ENCODE measurements at regions not wholly inside any gene's neighbourhood (a gene's known extent, or its start where the extent isn't known, plus 50 kb on each side); places are given as distances from the start of the nearest gene placed in this dataset.

GRCh38 chr1:239719642-239720258 lies 333.4 kb downstream of the CHRM3 start:
- no peaks in the 10 kb centered on the region for H3K36me3 ChIP-seq
- no peaks in the 10 kb centered on the region for H3K9me3 ChIP-seq (replicated peaks)
- no peak overlapping the region for H3K4me3 ChIP-seq
- no peak overlapping the region for H3K27ac ChIP-seq
- no peaks in the 10 kb centered on the region for H3K27me3 ChIP-seq (replicated peaks)
- H3K4me1 ChIP-seq (replicated peaks), result no peaks in the 10 kb centered on the region
- DNase-seq (ENCODE audit: low read depth in 1 of 2, low spot score in 2 of 2), result no peak

GRCh38 chr1:239722035-239722434 lies 335.7 kb downstream of the CHRM3 start:
- no peak overlapping the region for H3K27ac ChIP-seq
- no peaks in the 10 kb centered on the region for H3K9me3 ChIP-seq (replicated peaks)
- H3K4me3 ChIP-seq, result no peak overlapping the region
- H3K27me3 ChIP-seq (replicated peaks), result no peaks in the 10 kb centered on the region
- DNase-seq (ENCODE audit: low read depth in 1 of 2, low spot score in 2 of 2), result no peak
- H3K4me1 ChIP-seq (replicated peaks), result no peaks in the 10 kb centered on the region
- H3K36me3 ChIP-seq, result no peaks in the 10 kb centered on the region

- H3K36me3 ChIP-seq, result no peaks in the 10 kb centered on the region
- H3K4me3 ChIP-seq, result no peak overlapping the region
- H3K27ac ChIP-seq, result no peak overlapping the region
- no peaks in the 10 kb centered on the region for H3K4me1 ChIP-seq (replicated peaks)
- no peaks in the 10 kb centered on the region for H3K9me3 ChIP-seq (replicated peaks)
- H3K27me3 ChIP-seq (replicated peaks), result no peaks in the 10 kb centered on the region
- DNase-seq (ENCODE audit: low read depth in 1 of 2, low spot score in 2 of 2), result no peak
Measured at GRCh38 chr1:239723776-239724367, 337.5 kb downstream of the CHRM3 start.

- DNase-seq (ENCODE audit: low read depth in 1 of 2, low spot score in 2 of 2), result no peak
- Histone ChIP-seq H3K27me3 (replicated peaks) (no peaks in the 10 kb centered on the region), H3K9me3 (replicated peaks) (no peaks in the 10 kb centered on the region), H3K27ac (no peak overlapping the region), H3K4me3 (no peak overlapping the region), H3K4me1 (replicated peaks) (no peaks in the 10 kb centered on the region), H3K36me3 (no peaks in the 10 kb centered on the region)
Measured at GRCh38 chr1:239725371-239725770, 339.0 kb downstream of the CHRM3 start.

GRCh38 chr1:239725933-239726332 lies 339.6 kb downstream of the CHRM3 start:
- Histone ChIP-seq H3K4me1 (replicated peaks) (no peaks in the 10 kb centered on the region), H3K27ac (no peak overlapping the region), H3K27me3 (replicated peaks) (no peaks in the 10 kb centered on the region), H3K36me3 (no peaks in the 10 kb centered on the region), H3K9me3 (replicated peaks) (no peaks in the 10 kb centered on the region), H3K4me3 (no peak overlapping the region)
- DNase-seq (ENCODE audit: low read depth in 1 of 2, low spot score in 2 of 2), result no peak

- H3K27me3 ChIP-seq (replicated peaks), result no peaks in the 10 kb centered on the region
- no peaks in the 10 kb centered on the region for H3K9me3 ChIP-seq (replicated peaks)
- no peaks in the 10 kb centered on the region for H3K36me3 ChIP-seq
- no peaks in the 10 kb centered on the region for H3K4me1 ChIP-seq (replicated peaks)
- H3K4me3 ChIP-seq, result no peak overlapping the region
- H3K27ac ChIP-seq, result no peak overlapping the region
- DNase-seq (ENCODE audit: low read depth in 1 of 2, low spot score in 2 of 2), result no peak
Measured at GRCh38 chr1:239730378-239730777, 344.0 kb downstream of the CHRM3 start.

- Histone ChIP-seq H3K36me3 (no peaks in the 10 kb centered on the region), H3K27ac (no peak overlapping the region), H3K4me1 (replicated peaks) (no peaks in the 10 kb centered on the region), H3K4me3 (no peak overlapping the region), H3K27me3 (replicated peaks) (no peaks in the 10 kb centered on the region), H3K9me3 (replicated peaks) (no peaks in the 10 kb centered on the region)
- DNase-seq (ENCODE audit: low read depth in 1 of 2, low spot score in 2 of 2), result no peak
Measured at GRCh38 chr1:239731082-239731748, 344.8 kb downstream of the CHRM3 start.

- Histone ChIP-seq H3K27ac (no peak overlapping the region), H3K27me3 (replicated peaks) (no peaks in the 10 kb centered on the region), H3K4me3 (no peak overlapping the region), H3K4me1 (replicated peaks) (no peaks in the 10 kb centered on the region), H3K36me3 (no peaks in the 10 kb centered on the region), H3K9me3 (replicated peaks) (no peaks in the 10 kb centered on the region)
- no peak for DNase-seq (ENCODE audit: low read depth in 1 of 2, low spot score in 2 of 2)
Measured at GRCh38 chr1:239732770-239733169, 346.4 kb downstream of the CHRM3 start.

GRCh38 chr1:239733995-239734394 lies 347.6 kb downstream of the CHRM3 start:
- DNase-seq (ENCODE audit: low read depth in 1 of 2, low spot score in 2 of 2), result no peak

GRCh38 chr1:239735111-239735510 lies 348.7 kb downstream of the CHRM3 start:
- Histone ChIP-seq H3K4me1 (replicated peaks) (no peaks in the 10 kb centered on the region), H3K36me3 (no peaks in the 10 kb centered on the region), H3K27ac (no peak overlapping the region), H3K4me3 (no peak overlapping the region), H3K27me3 (replicated peaks) (no peaks in the 10 kb centered on the region), H3K9me3 (replicated peaks) (no peaks in the 10 kb centered on the region)
- no peak for DNase-seq (ENCODE audit: low read depth in 1 of 2, low spot score in 2 of 2)

More at GRCh38 chr1:239733995-239734394, 347.6 kb downstream of the CHRM3 start:
- Histone ChIP-seq H3K27ac (no peak overlapping the region), H3K27me3 (replicated peaks) (no peaks in the 10 kb centered on the region), H3K4me3 (no peak overlapping the region), H3K36me3 (no peaks in the 10 kb centered on the region), H3K9me3 (replicated peaks) (no peaks in the 10 kb centered on the region), H3K4me1 (replicated peaks) (no peaks in the 10 kb centered on the region)

- Histone ChIP-seq H3K27me3 (replicated peaks) (no peaks in the 10 kb centered on the region), H3K4me1 (replicated peaks) (no peaks in the 10 kb centered on the region), H3K4me3 (no peak overlapping the region), H3K27ac (no peak overlapping the region), H3K36me3 (no peaks in the 10 kb centered on the region), H3K9me3 (replicated peaks) (no peaks in the 10 kb centered on the region)
- DNase-seq (ENCODE audit: low read depth in 1 of 2, low spot score in 2 of 2), result no peak
Measured at GRCh38 chr1:239736479-239736878, 350.1 kb downstream of the CHRM3 start.

- Histone ChIP-seq H3K4me1 (replicated peaks) (no peaks in the 10 kb centered on the region), H3K9me3 (replicated peaks) (no peaks in the 10 kb centered on the region), H3K27me3 (replicated peaks) (no peaks in the 10 kb centered on the region), H3K36me3 (no peaks in the 10 kb centered on the region), H3K27ac (no peak overlapping the region), H3K4me3 (no peak overlapping the region)
- DNase-seq (ENCODE audit: low read depth in 1 of 2, low spot score in 2 of 2), result no peak
Measured at GRCh38 chr1:239739375-239739774, 352.3 kb upstream of the FMN2 start.

GRCh38 chr1:239739919-239740318 lies 351.8 kb upstream of the FMN2 start:
- Histone ChIP-seq H3K27ac (no peak overlapping the region), H3K4me1 (replicated peaks) (no peaks in the 10 kb centered on the region), H3K9me3 (replicated peaks) (no peaks in the 10 kb centered on the region), H3K4me3 (no peak overlapping the region), H3K36me3 (no peaks in the 10 kb centered on the region), H3K27me3 (replicated peaks) (no peaks in the 10 kb centered on the region)
- no peak for DNase-seq (ENCODE audit: low read depth in 1 of 2, low spot score in 2 of 2)

GRCh38 chr1:239742416-239743109 lies 349.1 kb upstream of the FMN2 start:
- no peaks in the 10 kb centered on the region for H3K36me3 ChIP-seq
- no peaks in the 10 kb centered on the region for H3K9me3 ChIP-seq (replicated peaks)
- H3K4me3 ChIP-seq, result no peak overlapping the region
- no peaks in the 10 kb centered on the region for H3K4me1 ChIP-seq (replicated peaks)
- H3K27me3 ChIP-seq (replicated peaks), result no peaks in the 10 kb centered on the region
- no peak overlapping the region for H3K27ac ChIP-seq
- DNase-seq (ENCODE audit: low read depth in 1 of 2, low spot score in 2 of 2), result no peak

All from SJSA1 (cell line).